GM13976 (cell line): ENCODE measurements at regions not wholly inside any gene's neighbourhood (a gene's known extent, or its start where the extent isn't known, plus 50 kb on each side); places are given as distances from the start of the nearest gene placed in this dataset.

Source experiments
- DNase-seq: peaks from one replicate; pipeline ENCODE4 v3.0.0; 2012; ENCODE audit warnings: low spot score
- in situ Hi-C: fragments of 300-500 bp; cut with MboI; formaldehyde crosslinking; loops from one replicate; pipeline ENCODE4 v1.12.0; 2022; ENCODE audit warnings: low sequenced_read_pairs, mixed read lengths, inconsistent platforms; ENCODE audit not compliant: unreplicated experiment
- TF ChIP-seq, protein P1 (sequence below): IDR thresholded peaks from 2 replicates; pipeline ENCODE4 v1.5.1; 2012; ENCODE audit warnings: borderline replicate concordance, mild to moderate bottlenecking; ENCODE audit not compliant: insufficient read depth; ENCODE audit errors: extremely low read depth, missing control alignments, control extremely low read depth

DNA sequence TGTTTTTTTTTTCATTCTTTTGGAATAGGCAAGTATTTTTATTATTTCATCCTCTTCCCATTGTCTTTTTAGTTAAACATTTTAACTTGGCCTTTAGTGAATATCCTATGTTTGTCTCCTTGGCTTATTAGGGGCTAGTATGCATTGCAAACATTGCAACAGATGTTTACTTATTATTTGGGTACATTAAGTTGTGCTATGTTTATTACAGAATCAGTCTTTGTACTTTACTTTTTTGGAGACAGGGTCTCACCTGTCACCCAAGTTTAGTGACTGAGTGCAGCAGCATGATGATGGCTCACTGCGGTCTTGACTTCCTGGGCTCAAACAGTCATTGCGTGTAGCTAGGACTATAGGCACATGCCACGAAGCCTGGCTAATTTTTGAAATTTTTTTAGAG, 51.1 kb upstream of the NUDT6 start:
- in situ Hi-C loops: no loop called here
- TF ChIP-seq, protein P1, sequence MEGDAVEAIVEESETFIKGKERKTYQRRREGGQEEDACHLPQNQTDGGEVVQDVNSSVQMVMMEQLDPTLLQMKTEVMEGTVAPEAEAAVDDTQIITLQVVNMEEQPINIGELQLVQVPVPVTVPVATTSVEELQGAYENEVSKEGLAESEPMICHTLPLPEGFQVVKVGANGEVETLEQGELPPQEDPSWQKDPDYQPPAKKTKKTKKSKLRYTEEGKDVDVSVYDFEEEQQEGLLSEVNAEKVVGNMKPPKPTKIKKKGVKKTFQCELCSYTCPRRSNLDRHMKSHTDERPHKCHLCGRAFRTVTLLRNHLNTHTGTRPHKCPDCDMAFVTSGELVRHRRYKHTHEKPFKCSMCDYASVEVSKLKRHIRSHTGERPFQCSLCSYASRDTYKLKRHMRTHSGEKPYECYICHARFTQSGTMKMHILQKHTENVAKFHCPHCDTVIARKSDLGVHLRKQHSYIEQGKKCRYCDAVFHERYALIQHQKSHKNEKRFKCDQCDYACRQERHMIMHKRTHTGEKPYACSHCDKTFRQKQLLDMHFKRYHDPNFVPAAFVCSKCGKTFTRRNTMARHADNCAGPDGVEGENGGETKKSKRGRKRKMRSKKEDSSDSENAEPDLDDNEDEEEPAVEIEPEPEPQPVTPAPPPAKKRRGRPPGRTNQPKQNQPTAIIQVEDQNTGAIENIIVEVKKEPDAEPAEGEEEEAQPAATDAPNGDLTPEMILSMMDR: no peak
- no peak for DNase-seq

DNA sequence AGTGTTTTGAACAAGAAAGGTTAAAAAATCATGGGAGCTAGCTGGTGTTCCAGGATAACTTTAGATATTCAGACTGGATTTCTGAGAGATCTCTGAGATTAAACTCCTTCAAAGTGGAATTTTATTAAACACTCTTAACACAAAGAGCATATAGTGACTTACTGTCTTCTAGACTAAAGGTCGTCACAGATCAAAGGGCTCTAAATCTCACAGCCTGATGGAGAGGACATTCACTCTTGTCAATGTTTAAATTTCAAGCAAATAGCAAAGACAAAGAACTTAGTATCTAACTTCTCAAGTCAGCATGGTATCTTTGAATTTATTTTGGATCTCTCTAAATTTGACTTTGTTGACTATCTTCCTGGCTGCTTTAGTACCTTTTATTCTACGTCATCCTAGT, 53.7 kb upstream of the NUDT6 start:
- TF ChIP-seq, protein P1: no peak
- in situ Hi-C loops: no loop called here
- DNase-seq: no peak

DNA sequence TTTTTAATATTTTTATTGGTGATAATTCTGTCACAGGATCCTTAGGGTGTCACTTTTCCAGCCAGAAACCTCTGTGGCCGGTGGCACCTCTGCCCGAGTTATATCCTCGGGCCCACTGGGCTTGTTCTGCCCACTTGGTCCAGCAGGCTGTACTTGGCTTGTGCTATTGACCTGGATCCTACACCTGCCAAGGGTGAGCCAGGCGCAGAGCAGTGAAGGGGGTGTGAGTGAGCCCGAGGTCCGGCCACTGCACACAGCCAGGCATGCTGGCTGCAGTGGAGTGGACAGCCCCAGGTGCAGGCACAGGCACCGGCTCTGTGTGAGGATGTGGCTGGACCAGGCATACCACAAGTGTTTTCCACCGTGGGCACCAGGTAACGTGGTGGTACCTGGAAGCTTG, 54.7 kb upstream of the NUDT6 start:
- TF ChIP-seq, protein P1: no peak
- in situ Hi-C loops: no loop called here

DNA sequence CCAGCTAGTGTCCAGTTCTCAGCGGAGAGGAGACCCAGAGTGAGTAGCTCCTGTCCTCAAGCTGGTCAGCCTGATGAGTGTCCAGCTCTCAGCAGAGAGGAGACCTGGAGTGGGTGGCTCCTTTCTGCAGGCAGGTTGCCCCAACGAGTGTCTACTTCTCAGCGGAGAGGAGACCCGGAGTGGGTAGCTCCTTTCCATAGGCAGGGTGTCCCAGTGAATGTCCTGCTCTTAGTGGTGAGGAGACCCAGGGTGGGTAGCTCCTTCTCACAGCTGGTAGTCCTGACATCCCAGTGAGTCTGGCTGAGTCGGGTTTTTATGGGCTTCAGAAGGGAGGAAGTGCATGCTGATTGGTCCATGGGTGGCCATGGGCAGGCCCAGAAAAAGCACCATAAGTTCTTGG, 55.7 kb upstream of the NUDT6 start:
- DNase-seq: no peak
- in situ Hi-C loops: no loop called here
- TF ChIP-seq, protein P1: no peak

More for the DNA sequence above, 54.7 kb upstream of the NUDT6 start:
- no peak for DNase-seq

DNA sequence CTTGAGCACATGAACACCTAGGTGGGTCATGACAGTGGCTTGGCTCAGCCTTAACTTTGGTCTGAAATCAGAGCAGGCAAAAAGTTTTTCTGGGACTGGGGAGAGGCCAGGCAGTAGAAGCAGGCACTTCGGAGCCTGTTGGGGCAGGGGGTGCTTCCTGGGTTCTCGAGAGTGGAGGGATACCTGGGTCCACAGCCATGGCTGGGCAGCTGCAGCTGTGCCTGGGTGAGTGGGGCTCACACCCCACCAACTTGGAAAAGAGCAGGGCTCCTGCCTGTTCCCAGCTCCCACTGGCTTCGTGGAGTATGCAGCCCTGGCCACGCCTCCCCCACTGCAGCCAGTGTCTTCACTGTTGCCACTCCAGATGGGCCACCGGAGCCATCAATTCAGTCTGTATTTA, 56.4 kb upstream of the NUDT6 start:
- DNase-seq: no peak
- TF ChIP-seq, protein P1: no peak
- in situ Hi-C loops: no loop called here

DNA sequence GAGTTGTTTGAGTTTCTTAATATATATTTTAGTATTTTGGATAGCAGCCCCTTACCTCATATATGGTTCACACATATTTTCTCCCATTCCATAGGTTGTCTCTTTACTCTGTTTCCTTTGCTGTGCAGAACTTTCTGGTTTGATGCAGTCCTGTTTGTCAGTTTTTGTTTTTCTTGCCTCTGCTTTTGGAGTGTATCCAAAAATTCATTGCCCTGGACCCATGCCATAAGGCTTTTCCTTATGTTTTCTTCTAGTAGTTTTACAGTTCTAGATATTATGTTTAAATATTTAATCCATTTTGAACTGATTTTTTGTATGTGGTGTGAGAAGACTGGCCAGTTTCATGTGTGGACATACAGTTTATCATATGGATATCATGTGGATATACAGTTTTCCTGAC, 58.5 kb upstream of the NUDT6 start:
- in situ Hi-C loops: no loop called here
- no peak for DNase-seq
- TF ChIP-seq, protein P1: no peak

DNA sequence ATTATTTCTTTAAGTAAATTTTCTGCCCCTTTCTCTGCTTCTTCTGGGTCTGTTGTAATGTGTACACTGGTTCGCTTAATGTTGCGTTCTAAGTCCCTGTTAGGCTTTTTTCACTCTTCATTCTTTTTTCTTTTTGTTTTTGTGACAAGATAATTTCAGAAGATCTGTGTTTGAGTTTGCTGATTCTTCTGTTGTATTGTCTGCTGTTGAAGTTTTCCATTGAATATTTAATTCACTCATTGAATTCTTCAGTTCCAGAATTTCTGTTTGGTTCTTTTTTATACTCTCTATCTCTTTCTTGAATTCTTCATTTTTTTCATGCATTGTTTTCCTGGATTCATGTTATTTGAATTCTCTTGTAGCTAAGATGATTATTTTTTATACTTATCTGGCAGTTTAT, 66.3 kb upstream of the NUDT6 start:
- TF ChIP-seq, protein P1: no peak
- DNase-seq: no peak
- in situ Hi-C loops: no loop called here
